Lower leg skin (tissue), 4 donors: ENCODE measurements at regions not wholly inside any gene's neighbourhood (a gene's known extent, or its start where the extent isn't known, plus 50 kb on each side); places are given as distances from the start of the nearest gene placed in this dataset.

Experiments used
- DNase-seq, 2 donors: peaks; one replicate each; pipeline ENCODE4 v3.0.0-alpha.2; 2019; ENCODE audit warnings: low spot score in 2 of 2
- H3K4me3 ChIP-seq: fragments of 200-600 bp; sonication (generic); 2 replicates; pipeline ENCODE4 v1.5.1; 2017; ENCODE audit warnings: mild to moderate bottlenecking, low read depth; ENCODE audit not compliant: poor library complexity, severe bottlenecking
- POLR2A ChIP-seq, 2 donors: fragments of 450-650 bp; IDR thresholded peaks; one replicate each; pipeline ENCODE4 v1.6.1; 2016 to 2017; ENCODE audit warnings: antibody characterized with exemption in 2 of 2, mild to moderate bottlenecking in 1 of 2, moderate library complexity in 1 of 2
- WGBS, 2 donors: methylation state at CpG; one replicate each; pipeline ENCODE4 v1.1.5; 2018; 5-methylcytosine and 5-hydroxymethylcytosine counted together
- intact Hi-C: fragments of 100-400 bp; cut with DNase I; formaldehyde crosslinking; loops from one replicate; pipeline ENCODE4 v1.15.0; 2023; ENCODE audit warnings: low total_unique reads
- TF ChIP-seq, protein P1 (sequence below), 3 donors: fragments of 450-650 bp; IDR thresholded peaks; one replicate each; pipeline ENCODE4 v1.5.1; 2016; ENCODE audit warnings: antibody characterized with exemption in 3 of 3, mild to moderate bottlenecking in 3 of 3, moderate library complexity in 2 of 3

DNA sequence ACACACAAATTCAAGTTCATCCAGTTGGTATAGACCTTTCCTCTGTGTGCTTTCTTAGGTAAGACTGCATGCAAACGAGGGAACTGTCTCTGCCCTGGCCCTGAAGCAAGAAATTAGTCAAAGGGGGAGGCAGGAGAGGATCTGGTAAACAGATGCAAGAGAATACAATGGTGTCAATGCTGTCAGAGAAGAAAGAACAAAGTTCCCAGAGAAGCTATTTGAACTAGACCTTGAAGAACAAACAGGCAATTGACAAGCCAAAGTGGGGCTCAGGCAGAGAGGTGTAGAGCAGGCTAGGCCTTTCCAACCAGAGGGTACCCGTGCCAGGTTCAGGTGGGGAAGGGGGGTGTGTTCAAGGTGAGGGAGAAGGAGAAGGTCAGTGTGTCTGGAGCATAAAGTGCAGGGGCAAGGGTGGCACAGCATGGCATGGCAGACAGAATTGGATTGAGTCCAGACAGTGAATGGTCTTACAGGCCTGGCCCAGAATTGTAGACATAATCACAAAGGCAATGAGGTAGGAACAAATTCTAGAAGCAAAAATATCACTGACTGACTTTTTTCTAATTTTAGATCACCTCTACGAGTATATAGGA, 95.0 kb upstream of the STARD13 start:
- WGBS, 2 donors, result 72 to 74% methylated on average over 3 of the region's 3 CpGs
- TF ChIP-seq, protein P1, sequence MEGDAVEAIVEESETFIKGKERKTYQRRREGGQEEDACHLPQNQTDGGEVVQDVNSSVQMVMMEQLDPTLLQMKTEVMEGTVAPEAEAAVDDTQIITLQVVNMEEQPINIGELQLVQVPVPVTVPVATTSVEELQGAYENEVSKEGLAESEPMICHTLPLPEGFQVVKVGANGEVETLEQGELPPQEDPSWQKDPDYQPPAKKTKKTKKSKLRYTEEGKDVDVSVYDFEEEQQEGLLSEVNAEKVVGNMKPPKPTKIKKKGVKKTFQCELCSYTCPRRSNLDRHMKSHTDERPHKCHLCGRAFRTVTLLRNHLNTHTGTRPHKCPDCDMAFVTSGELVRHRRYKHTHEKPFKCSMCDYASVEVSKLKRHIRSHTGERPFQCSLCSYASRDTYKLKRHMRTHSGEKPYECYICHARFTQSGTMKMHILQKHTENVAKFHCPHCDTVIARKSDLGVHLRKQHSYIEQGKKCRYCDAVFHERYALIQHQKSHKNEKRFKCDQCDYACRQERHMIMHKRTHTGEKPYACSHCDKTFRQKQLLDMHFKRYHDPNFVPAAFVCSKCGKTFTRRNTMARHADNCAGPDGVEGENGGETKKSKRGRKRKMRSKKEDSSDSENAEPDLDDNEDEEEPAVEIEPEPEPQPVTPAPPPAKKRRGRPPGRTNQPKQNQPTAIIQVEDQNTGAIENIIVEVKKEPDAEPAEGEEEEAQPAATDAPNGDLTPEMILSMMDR (IDR thresholded peaks at IDR 0.05), result no peak
- TF ChIP-seq POLR2A (IDR thresholded peaks at IDR 0.05), result no peak
- no peak overlapping the region for H3K4me3 ChIP-seq
- intact Hi-C loops, result no loop called here
- DNase-seq, result no peak

DNA sequence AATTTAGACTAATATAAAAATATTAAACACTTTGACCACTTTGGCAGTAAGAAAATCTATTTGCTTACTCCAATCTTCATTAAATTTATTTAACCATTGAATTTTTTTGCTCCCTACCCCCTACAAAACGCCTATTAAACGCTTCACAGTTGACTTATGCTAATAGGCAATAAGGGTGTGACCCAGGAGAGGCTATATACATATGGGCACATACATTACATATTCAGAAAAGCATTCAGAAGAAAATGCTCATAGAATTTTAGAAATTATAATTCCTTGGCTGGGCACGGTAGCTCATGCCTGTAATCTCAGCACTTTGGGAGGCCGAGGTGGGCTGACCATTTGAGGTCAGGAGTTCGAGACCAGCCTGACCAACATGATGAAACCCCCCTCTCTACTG, 95.6 kb upstream of the STARD13 start:
- WGBS, 2 donors, result 90 to 96% methylated on average over 5 of the region's 5 CpGs
- no peak for TF ChIP-seq POLR2A (IDR thresholded peaks at IDR 0.05)
- TF ChIP-seq, protein P1 (IDR thresholded peaks at IDR 0.05), result no peak

GRCh38 chr13:33381906-33382305, 96.4 kb upstream of the STARD13 start:
- DNase-seq, result no peak
- WGBS, 2 donors, result 77 to 79% methylated on average over 8 of the region's 8 CpGs
- intact Hi-C loops, result no loop called here
- TF ChIP-seq POLR2A (IDR thresholded peaks at IDR 0.05), result no peak
- TF ChIP-seq, protein P1 (IDR thresholded peaks at IDR 0.05), result no peak
- no peak overlapping the region for H3K4me3 ChIP-seq

More for the DNA sequence above, 95.6 kb upstream of the STARD13 start:
- intact Hi-C loops, result no loop called here
- no peak for DNase-seq
- no peak overlapping the region for H3K4me3 ChIP-seq

- TF ChIP-seq POLR2A (IDR thresholded peaks at IDR 0.05), result no peak
- TF ChIP-seq, protein P1 (IDR thresholded peaks at IDR 0.05), result no peak
- 92% methylated on average over 12 of the region's 12 CpGs for WGBS, 2 donors
- no peak for DNase-seq
- intact Hi-C loops, result no loop called here
- H3K4me3 ChIP-seq, result no peak overlapping the region
These were observed 98.4 kb upstream of the STARD13 start for GRCh38 chr13:33383724-33384577.

GRCh38 chr13:33388286-33388998, 102.9 kb upstream of the STARD13 start:
- WGBS, 2 donors, result 53 to 55% methylated on average over 8 of the region's 8 CpGs
- DNase-seq, result peak in 1 of 2 donors; percentile 45

More at GRCh38 chr13:33388286-33388998, 102.9 kb upstream of the STARD13 start:
- intact Hi-C loops, result no loop called here
- H3K4me3 ChIP-seq, result no peak overlapping the region
- TF ChIP-seq POLR2A (IDR thresholded peaks at IDR 0.05), result no peak
- TF ChIP-seq, protein P1 (IDR thresholded peaks at IDR 0.05), result no peak
